Fibroblast of the aortic adventitia (primary cell): ENCODE measurements at regions not wholly inside any gene's neighbourhood (a gene's known extent, or its start where the extent isn't known, plus 50 kb on each side); places are given as distances from the start of the nearest gene placed in this dataset.

Experiments
- DNase-seq: peaks from one replicate; pipeline ENCODE4 v3.0.0-alpha.2; 2010; ENCODE audit warnings: low read depth
- H3K4me3 ChIP-seq: 2 replicates; pipeline ENCODE4 v1.5.1; 2011; ENCODE audit warnings: low read depth, mild to moderate bottlenecking, control low read depth, low read length, moderate library complexity
- TF ChIP-seq, protein P1 (sequence below): IDR thresholded peaks from 2 replicates; pipeline ENCODE4 v1.5.1; 2011; ENCODE audit warnings: mild to moderate bottlenecking, low read length, control low read depth, inconsistent platforms; ENCODE audit not compliant: insufficient read depth

DNA sequence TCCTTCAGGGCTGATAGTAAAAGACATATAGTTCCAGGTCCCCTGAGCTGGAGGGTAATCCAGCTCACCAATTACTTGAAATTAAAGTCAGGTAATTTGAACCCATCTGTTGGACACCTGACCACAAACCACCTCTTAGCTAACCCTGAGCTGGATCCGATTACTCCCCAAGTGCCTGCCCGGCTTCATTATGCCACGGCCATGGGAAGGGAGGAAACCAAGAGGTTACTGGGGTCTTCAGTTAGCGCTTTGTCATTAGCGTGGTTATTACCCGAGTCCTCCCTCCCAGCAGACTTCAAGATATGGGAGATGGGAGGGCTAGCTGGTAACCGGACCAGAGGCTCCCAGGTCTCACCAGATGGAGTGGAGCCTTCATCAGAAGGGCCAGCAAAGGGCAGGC, 1071.4 kb downstream of the BCL11B start:
- no peak for DNase-seq
- TF ChIP-seq, protein P1, sequence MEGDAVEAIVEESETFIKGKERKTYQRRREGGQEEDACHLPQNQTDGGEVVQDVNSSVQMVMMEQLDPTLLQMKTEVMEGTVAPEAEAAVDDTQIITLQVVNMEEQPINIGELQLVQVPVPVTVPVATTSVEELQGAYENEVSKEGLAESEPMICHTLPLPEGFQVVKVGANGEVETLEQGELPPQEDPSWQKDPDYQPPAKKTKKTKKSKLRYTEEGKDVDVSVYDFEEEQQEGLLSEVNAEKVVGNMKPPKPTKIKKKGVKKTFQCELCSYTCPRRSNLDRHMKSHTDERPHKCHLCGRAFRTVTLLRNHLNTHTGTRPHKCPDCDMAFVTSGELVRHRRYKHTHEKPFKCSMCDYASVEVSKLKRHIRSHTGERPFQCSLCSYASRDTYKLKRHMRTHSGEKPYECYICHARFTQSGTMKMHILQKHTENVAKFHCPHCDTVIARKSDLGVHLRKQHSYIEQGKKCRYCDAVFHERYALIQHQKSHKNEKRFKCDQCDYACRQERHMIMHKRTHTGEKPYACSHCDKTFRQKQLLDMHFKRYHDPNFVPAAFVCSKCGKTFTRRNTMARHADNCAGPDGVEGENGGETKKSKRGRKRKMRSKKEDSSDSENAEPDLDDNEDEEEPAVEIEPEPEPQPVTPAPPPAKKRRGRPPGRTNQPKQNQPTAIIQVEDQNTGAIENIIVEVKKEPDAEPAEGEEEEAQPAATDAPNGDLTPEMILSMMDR: no peak
- H3K4me3 ChIP-seq: no peak overlapping the region

DNA sequence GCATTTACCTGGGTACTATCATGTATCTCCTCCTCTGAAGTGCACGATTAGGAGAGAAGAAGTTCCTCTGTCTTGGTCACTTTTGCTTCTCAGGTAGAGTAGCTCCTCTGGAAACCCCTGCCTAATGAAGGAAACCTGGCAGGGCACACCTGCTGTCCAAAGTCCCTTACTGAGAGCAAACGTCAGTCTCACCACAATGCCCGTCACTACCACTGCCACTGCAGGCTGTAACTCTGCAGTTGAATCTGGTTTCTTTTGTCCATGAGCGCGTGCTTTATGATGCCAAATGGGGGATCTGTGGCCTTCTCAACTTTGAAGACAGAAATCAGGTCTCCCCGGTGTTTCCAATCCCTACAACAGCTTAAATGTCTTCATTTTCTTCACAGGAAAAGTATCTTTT, 1068.6 kb downstream of the BCL11B start:
- TF ChIP-seq, protein P1: no peak
- no peak overlapping the region for H3K4me3 ChIP-seq
- no peak for DNase-seq

DNA sequence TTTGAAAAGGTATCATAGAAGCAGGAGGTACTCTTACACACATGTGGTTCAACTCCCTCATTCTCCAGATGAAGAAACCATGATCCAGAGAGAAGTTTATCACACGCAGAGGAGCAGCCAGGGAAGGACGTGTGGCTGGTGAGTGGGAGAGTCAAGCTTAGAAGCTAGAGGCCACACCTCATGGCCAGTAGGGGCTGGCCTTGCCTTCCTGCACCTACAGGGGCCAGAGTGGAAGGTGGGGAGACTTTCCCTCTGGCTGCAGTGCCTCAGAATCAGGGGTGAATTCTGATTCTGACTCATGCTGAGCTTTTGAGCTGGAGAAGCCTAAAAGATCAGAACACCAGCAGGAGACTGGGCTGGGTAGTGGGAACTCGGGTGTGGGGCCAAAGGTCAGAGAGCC, 1067.9 kb downstream of the BCL11B start:
- no peak overlapping the region for H3K4me3 ChIP-seq
- TF ChIP-seq, protein P1: no peak
- DNase-seq: no peak

DNA sequence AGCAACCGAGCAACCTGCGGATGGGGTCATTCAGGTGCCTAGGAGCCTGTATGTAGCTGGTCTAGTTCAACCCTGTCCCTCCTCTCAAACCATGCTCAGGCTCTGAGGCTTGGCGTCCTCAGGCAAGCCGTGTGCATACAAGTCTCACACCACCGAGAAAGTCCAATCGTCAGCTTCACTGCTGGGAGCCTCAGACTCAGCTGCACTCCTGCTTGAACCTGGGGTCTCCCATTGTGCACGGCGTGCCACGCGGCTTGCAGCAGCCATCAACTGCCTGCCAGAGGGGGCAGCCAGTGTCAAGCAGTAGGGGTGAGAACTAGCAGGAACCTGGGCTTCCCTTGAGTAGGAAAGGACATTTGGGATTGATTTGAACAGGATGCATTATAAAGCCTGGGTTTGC, 1064.6 kb downstream of the BCL11B start:
- H3K4me3 ChIP-seq: no peak overlapping the region
- DNase-seq: no peak
- TF ChIP-seq, protein P1: no peak

DNA sequence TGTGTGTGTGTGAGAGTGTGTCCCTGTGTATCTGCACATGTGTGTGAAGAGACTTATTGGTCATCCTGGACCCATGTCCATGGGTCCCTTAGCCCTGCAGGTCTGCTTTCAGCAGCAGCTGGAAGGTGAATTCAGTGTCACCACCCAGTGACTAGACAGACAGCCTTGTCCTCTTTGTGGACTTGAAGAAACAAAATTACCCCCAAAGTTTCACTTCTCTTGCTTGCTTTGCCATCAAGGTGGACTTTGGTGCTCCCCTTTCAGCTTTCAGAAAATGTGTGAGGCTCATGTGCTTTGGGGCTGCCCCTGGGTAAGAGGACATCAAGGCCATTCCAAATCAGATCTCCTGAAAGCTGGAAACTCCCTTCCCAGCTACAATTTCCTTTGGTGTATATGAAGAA, 1063.8 kb downstream of the BCL11B start:
- no peak for DNase-seq
- H3K4me3 ChIP-seq: no peak overlapping the region
- TF ChIP-seq, protein P1: no peak

DNA sequence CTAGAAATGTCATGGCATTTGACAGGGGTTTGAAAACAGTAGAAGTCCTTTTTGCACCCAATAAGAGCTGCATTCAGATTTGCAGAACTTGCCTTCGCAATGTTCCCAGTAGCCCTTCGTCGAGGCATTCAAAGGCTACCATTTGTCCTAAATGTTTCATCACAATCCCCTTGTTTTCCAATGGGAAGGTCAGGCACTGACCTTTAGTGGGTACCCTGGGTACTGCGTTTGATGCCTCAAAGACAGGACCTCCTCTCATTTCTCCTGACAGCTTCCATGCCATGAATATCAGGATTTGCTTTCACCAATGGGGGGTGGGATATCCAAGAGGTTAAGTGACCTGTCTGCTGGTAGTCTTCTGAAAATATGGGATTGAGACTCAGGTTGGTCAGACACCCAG, 1063.1 kb downstream of the BCL11B start:
- H3K4me3 ChIP-seq: no peak overlapping the region
- DNase-seq: no peak
- TF ChIP-seq, protein P1: no peak

DNA sequence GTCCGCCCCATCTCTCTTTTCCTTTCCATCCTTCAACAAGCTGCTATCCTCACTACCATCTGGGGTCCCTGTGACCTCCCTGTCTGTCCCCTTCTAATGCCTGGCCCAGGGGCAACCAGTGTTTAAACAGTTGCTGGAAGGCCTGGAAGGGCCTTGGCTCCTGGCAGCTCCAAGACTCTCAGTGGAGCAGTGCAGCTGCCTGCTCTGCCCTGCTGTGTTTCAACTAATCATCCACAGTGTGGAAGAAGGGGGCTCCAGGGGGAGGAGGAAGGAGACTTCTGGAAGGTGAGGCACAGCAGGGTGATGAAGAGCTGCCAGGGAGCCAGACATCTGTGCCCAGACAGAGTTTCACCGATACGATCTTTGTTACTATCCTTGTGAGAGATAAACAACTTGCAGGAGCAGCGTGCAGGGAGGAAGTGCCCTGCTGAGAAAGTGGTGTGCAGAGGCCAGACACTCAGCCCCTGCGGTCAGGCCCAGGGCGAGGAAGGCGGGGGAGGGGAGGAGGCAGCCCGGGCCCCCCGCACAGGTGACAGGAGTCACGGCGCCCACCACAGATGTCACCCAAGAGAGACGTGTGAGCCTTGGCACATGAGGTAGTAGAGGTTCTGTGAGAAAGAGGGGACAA, 1061.8 kb downstream of the BCL11B start:
- DNase-seq: no peak
- H3K4me3 ChIP-seq: no peak overlapping the region
- TF ChIP-seq, protein P1: no peak
